ENCODE measurements at regions not wholly inside any gene's neighbourhood (a gene's known extent, or its start where the extent isn't known, plus 50 kb on each side); places are given as distances from the start of the nearest gene placed in this dataset.
"Not testable (repeated sequence)": the region's sequence is repeated elsewhere in the genome, so short reads cannot be mapped to it uniquely, and the experiment has no call there.

DNA sequence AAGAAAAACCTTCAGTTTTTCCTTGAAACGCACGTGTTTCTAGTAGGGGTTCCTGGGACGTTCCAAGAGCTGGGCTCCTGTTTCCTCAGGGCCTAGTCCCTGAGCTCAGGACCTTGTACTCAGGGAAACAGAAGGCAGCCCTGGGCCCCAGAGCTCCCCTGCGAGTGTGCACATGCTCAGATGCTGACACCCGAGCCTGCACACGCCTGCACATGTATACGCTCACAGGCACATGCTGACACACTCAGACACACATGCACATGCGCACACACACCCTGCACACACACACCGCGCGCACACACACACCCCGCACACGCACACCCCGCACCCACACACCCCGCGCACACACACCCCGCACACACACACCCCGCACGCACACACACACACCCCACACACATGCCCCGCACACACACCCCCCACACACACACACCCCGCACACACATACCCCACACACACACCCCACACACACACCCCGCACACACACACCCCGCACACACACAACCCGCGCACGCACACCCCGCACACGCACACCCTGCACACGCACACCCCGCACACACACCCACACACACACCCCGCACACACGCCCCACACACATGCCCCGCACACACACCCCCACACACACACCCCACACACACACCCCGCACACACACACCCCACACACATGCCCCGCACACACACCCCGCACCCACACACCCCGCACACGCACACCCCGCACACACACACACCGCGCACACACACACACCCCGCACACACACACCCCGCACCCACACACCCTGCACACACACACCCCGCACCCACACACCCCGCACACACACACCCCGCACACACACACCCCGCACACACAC, 52.2 kb downstream of the CALML3 start:
- peak; percentile 61 for DNase-seq (ENCODE audit: low read depth)

DNA sequence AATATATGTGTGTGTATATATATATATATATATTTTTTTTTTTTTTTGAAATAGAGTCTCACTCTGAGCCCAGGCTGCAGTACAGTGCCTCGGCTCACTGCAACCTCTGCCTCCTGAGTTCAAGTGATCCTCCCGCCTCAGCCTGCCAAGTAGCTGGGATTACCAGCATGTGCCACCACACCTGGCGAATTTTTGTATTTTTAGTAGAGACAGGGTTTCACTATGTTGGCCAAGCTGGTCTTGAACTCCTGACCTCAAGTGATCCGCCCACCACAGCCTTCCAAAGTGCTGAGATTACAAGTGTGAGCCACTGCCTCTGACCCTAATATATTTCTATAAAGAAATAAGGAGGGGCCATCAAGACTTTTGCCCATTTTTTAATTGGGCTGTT, 55.3 kb downstream of the CALML3 start:
- not testable (repeated sequence) for DNase-seq (ENCODE audit: low read depth)

DNA sequence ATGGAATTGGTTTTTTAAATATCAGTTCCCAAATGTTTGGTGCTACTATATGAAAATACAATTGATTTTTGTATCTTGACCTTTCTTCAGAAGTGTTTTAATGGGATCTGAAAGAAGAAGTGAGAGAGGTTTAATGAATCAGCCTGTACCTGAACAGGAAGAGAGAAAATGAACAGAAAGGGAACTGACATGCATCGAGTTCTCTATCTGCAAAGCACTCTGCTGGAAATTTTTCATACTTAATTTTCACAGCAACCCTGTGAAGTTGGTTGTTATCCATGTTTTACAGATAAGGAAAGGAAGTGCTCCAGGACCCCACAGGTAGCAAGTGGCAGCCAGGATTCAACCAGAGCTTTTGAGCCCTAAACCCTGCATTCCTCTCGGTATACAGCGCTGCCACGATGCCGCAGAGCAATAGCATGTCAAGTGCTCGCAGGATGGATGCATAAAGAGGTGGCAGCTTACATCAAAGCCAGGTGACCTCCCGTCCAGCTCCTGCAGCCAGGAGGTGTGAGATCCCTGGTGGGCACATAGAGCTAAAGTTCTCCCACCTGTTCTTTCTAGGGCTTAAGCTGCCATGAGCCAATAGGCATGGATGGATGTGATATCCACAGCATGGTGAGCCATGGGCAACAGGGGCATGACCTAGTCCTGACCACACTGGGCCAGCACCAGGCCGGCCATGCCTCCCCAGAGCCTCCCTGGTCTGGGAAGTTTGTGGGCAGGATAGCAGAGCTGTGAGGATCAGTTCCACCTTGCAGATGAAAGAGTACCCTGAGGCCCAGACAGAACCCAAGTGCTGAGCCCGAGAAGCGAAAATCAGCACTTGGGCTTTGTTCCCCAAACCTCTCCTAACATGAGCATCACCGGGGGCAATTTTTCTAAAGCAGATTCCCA, 57.2 kb downstream of the CALML3 start:
- no peak for DNase-seq (ENCODE audit: low read depth)

DNA sequence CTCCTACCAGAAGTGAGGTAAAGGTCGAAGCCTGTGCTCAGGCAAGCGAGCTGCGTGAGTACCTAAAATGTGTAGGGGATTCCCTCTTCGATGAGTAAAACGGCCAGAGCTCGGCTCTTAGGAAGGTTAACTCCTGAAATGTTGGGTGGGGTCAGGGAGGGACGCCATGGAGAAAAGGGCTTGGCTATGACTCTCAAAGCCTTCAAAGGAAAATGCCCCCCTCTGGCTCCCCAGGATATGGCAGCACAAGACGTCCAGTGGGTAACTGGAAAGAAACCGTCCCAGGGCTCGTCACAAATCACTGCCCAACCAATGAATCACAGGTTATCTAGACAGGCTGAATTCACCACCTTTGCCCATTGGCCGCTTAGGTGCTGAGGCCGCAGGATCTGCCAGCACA, 58.0 kb downstream of the CALML3 start:
- no peak for DNase-seq (ENCODE audit: low read depth)

DNA sequence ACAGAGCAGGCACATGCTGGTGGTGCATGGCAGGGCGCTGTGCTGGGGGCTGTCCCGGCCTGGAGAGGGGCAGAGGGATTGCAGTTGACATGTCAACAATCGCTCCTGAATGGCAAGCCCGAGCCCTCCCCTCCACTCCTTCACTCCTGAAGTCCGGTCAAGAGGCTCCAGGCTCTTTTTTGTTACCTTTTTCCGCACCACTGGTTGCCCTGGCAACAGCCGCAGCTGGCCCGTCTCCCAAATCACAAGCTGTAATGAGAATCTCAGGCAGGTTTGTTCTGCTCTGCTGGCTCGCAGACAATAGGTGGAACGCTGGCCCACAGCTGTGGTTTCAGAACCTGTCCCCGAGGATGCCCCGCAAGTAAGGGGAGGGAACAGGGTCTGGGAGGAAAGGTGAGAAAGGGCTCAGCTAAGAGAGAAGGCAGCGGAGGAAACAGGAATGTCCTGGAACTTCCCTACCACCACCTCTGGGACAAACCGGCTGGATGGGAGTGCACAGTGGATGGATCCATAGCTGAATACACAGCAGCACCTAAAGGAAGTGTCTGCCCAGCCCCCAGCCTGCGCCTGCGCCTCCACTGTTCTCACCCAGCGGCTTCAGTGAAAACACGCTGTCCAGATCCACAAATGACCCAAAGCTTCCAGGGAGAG, 58.9 kb downstream of the CALML3 start:
- no peak for DNase-seq (ENCODE audit: low read depth)

DNA sequence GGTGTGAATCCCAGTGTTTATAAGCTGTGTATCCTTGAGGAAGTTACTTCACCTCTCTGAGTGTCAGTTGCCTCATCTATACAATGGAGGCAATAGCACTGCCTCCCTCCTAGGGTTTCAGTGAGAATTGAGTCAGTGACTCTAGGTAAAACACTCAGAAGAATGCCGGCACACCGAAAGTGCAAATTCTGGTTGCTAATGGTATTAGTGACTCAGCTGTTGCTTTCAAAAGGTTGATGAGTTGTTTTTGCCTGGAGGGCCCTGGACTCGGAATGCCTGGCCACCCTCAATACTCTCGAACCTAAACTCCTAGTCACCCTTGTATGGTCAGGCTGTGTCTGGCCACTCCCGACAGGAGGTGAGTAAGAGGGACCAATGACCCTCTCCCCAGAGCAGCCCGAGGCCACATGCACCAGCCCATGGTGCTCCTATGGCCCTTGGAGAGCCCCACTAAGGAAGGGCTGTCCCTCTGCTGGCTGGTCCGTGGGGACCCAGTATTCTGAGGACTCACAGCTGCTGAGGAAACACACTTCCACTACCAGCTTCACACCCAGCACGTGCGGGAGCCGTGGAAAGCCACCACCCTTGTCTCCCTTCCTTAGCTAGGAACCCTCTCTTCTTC, 60.2 kb downstream of the CALML3 start:
- DNase-seq (ENCODE audit: low read depth) = peak; percentile 100

DNA sequence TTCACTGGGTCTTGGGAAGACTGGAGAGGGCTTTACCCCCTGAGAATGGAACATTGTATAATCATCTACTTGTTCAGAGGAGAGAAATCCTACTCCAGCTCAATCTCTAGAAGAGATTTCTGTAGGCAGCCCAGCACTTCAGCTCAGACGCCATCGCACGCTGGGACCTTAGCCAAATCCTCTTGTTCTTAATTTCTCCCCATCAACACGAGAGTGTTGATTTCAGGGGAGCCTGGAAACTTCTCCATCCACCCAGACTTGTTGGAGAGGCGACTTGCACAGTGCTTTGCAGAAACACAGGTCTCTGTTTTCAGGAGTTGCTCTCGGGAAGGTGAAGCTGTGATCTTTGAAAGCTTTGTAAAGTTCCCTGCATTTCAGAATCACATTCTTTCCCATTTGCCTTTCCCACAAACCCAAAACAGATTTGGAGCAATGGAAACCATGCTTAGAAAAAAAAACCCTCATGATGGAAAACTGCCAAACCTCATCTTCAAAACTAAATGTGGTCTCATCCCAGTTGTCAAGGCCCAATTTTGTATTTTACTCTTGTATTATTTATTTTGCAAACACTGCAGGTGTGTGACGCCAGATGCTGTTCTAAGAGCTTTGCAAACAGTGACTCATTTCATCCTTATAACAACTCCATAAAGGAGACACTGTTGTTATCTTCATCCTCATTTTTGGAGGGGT, 60.9 kb downstream of the CALML3 start:
- DNase-seq (ENCODE audit: low read depth) = peak; percentile 91

DNA sequence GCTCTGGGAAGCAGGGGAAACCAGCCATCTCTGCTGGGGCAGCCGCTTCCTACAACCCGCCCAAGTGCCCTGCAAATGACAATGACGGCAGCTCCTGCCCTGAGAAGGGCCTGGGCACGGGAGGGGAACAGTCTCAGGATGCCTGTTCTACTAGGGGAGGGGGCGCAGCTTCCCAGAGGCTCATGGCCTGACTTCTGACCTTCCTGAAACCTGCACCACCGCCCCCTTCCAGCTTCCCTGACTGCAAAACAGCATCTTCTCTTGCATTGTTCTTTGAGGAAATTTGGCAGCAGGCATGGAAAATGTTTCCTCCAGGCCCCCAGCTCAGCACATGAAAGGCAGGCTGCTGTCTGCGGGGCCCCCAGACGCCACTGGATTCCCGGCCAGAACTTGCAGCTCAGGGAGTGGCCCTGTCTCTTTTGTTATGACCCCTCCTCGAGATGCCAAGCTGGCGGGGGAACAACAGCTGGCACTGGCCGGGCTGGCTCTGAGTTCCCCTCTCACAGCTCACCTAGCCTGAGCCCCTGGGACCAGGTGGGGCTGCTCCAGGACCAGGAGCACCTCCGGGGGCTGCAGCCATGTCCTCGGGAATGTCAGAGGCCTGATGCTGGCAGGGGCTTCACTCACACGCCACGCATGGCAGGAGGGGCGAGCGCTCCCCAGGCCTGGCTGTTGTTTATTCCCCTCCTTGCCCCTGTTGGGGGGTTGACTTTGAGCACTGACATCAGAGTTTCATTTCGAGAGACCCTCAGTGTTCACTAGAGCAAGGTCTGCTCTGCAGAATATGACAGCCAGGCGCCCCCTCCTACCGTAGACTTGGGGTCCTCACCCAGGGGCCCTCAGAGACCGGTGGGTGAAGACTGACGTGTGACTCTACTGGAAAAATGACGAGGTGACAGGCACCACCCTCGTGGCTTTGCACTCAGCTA, 62.7 kb downstream of the CALML3 start:
- no peak for DNase-seq (ENCODE audit: low read depth)

DNA sequence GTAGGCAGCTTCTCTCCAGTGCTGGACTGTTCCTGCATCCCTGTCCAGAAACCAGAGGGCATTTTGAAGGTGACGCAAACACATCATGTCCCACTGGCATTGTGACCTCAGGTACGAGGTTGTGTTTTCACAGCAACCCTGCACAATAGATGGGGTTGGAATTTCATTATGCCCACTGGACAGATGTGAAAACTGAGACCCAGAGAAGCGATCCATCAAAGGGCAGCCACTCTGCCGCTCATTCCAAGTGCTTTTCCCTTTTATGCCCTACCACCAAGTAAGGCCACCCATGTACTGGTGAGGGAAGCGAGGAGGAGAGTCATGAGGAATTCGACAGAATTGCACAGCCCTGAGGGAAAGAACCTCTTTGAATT, 63.3 kb downstream of the CALML3 start:
- no peak for DNase-seq (ENCODE audit: low read depth)

DNA sequence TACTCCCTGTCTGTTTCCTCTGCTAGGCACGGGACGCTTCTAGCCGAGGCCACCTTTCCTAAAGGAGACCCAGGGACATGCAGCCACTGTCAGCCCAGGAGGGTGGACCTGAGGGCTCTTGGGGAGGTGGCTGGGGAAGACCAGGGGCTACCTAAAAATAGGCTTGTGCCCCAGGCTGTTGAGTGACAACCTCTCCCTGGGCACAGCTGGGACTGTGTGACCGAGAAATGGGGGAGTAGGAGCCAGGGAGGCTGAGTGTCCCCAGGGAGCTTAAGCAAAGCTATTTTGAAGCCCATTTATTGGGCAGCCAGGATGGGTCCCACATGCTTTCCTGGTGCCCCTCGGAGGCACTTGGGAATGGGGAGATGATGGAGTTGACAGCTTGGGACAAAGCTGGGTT, 63.8 kb downstream of the CALML3 start:
- no peak for DNase-seq (ENCODE audit: low read depth)

Data from RPMI7951 (cell line).